ENCODE measurements at regions not wholly inside any gene's neighbourhood (a gene's known extent, or its start where the extent isn't known, plus 50 kb on each side); places are given as distances from the start of the nearest gene placed in this dataset.

- TF ChIP-seq CTCF (IDR thresholded peaks at IDR 0.05): no peak
- intact Hi-C loops (cut with DNase I): no loop called here
- DNase-seq (no peak), ATAC-seq (no peak)
- Histone ChIP-seq H3K27ac (no peak overlapping the region), H3K27me3 (no peaks in the 10 kb centered on the region), H3K4me1 (no peaks in the 10 kb centered on the region), H3K36me3 (no peaks in the 10 kb centered on the region), H3K4me3 (no peak overlapping the region), H3K9me3 (no peaks in the 10 kb centered on the region)
Observed at GRCh38 chr18:45497595-45498286, 117.5 kb upstream of the SLC14A2 start.

GRCh38 chr18:45498287-45498658, 117.0 kb upstream of the SLC14A2 start:
- H3K27me3 ChIP-seq: no peaks in the 10 kb centered on the region
- intact Hi-C loops (cut with DNase I): no loop called here
- DNase-seq (no peak), ATAC-seq (no peak)
- no peaks in the 10 kb centered on the region for H3K36me3 ChIP-seq
- no peak overlapping the region for H3K4me3 ChIP-seq
- no peaks in the 10 kb centered on the region for H3K4me1 ChIP-seq
- H3K9me3 ChIP-seq: no peaks in the 10 kb centered on the region
- H3K27ac ChIP-seq: no peak overlapping the region
- no peak for TF ChIP-seq CTCF (IDR thresholded peaks at IDR 0.05)

- ATAC-seq: no peak
- H3K4me3 ChIP-seq: no peak overlapping the region
- no peaks in the 10 kb centered on the region for H3K27me3 ChIP-seq
- H3K4me1 ChIP-seq: no peaks in the 10 kb centered on the region
- no peak for TF ChIP-seq CTCF (IDR thresholded peaks at IDR 0.05)
- no peaks in the 10 kb centered on the region for H3K9me3 ChIP-seq
- no peak for DNase-seq
- H3K27ac ChIP-seq: peak overlapping the region; percentile 40
- intact Hi-C loops (cut with DNase I): no loop called here
- no peaks in the 10 kb centered on the region for H3K36me3 ChIP-seq
Observed at GRCh38 chr18:45503990-45504389, 111.3 kb upstream of the SLC14A2 start.

GRCh38 chr18:45505497-45506206, 109.6 kb upstream of the SLC14A2 start:
- Histone ChIP-seq H3K4me3 (no peak overlapping the region), H3K36me3 (no peaks in the 10 kb centered on the region), H3K27ac (peak overlapping the region; percentile 51), H3K4me1 (no peaks in the 10 kb centered on the region), H3K27me3 (no peaks in the 10 kb centered on the region), H3K9me3 (no peaks in the 10 kb centered on the region)
- ATAC-seq (no peak), DNase-seq (no peak)
- intact Hi-C loops (cut with DNase I): no loop called here
- no peak for TF ChIP-seq CTCF (IDR thresholded peaks at IDR 0.05)

- Histone ChIP-seq H3K27me3 (no peaks in the 10 kb centered on the region), H3K4me1 (no peaks in the 10 kb centered on the region), H3K4me3 (no peak overlapping the region), H3K36me3 (no peaks in the 10 kb centered on the region), H3K27ac (no peak overlapping the region), H3K9me3 (no peaks in the 10 kb centered on the region)
- DNase-seq (no peak), ATAC-seq (no peak)
- intact Hi-C loops (cut with DNase I): no loop called here
- no peak for TF ChIP-seq CTCF (IDR thresholded peaks at IDR 0.05)
Observed at GRCh38 chr18:45506951-45507350, 108.3 kb upstream of the SLC14A2 start.

Measured in upper lobe of right lung (tissue), 1 donor.